ENCODE measurements at regions not wholly inside any gene's neighbourhood (a gene's known extent, or its start where the extent isn't known, plus 50 kb on each side); places are given as distances from the start of the nearest gene placed in this dataset.

DNA sequence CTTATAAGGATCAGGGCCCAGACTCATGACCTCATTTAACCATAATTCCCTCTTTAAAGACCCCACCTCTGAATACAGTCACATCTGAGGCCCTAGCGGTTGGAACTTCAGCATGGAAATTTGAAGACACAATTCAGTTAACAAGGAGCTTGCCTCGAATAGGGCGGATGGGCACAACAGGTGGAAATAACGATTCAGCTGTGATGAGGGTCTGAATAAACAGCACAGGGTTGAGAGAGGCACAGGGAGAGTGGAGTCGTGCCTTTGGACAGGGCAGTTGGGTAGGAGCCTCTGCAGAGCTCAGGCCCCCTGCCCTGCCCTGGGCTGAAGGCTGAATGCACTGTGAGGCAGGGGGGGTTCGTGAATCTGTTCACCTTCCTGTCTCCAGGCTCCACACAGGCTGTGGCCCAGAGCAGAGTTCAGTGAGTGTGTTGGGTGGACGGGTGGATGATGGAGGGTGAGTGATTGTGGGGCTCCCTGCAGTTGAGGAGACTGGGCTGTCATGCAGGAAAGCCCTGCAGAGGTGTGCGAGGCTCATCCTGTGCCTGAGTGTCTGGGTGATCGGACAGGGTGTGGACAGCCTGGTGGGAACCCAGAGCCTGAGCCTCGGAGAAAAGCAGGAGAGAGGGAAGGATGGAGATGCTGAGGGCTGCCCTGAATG, 243.1 kb downstream of the FOXD2 start:
- Mint-ChIP-seq H3K27ac (no peak overlapping the region), H3K4me3 (no peak overlapping the region), H3K4me1 (no peaks in the 10 kb centered on the region), H3K27me3 (peaks cover 3% of the 10 kb centered on the region), H3K9me3 (ENCODE audit: insufficient read depth) (no peaks in the 10 kb centered on the region)
- ChIA-PET CTCF (no interaction called here), POLR2A (no interaction called here)
- Histone ChIP-seq H4K20me1 (ENCODE audit: control insufficient read depth, insufficient read depth, low read length, poor library complexity, severe bottlenecking) (no peaks in the 10 kb centered on the region), H3K27me3 (replicated peaks in 1 of 4; ENCODE audit: control extremely low read depth in 1 of 4, control insufficient read depth in 3 of 4, insufficient read depth in 4 of 4, low read length in 3 of 4) (peaks cover 0 to 2% (median 0%) of the 10 kb centered on the region in 4 experiments), H3K4me1 (ENCODE audit: control insufficient read depth in 2 of 2, insufficient read depth in 2 of 2, low read length in 2 of 2) (no peaks in the 10 kb centered on the region), H3K79me2 (ENCODE audit: control insufficient read depth, insufficient read depth, low read length) (no peaks in the 10 kb centered on the region), H3K4me3 (ENCODE audit: control extremely low read depth in 1 of 5, extremely low read depth in 1 of 5, insufficient read depth in 1 of 5, low read depth in 2 of 5, low read length in 4 of 5) (no peak overlapping the region), H3K9me3 (ENCODE audit: control extremely low read depth in 1 of 3, control insufficient read depth in 2 of 3, insufficient read depth in 1 of 3, low read length in 2 of 3) (no peaks in the 10 kb centered on the region), H3K36me3 (replicated peaks in 1 of 2; ENCODE audit: control extremely low read depth in 1 of 2, control insufficient read depth in 1 of 2, extremely low read depth in 1 of 2, insufficient read depth in 2 of 2, low read length in 1 of 2) (no peaks in the 10 kb centered on the region), H3K4me2 (replicated peaks; ENCODE audit: low read depth, low read length, poor library complexity, severe bottlenecking) (no peak overlapping the region), H2AFZ (ENCODE audit: insufficient read depth, low read depth, low read length, poor library complexity, severe bottlenecking) (no peak overlapping the region), H3K27ac (ENCODE audit: low read length in 2 of 2) (no peak overlapping the region), H3K9ac (ENCODE audit: low read length) (no peak overlapping the region)
- WGBS (ENCODE audit: insufficient coverage), result 89% methylated on average over 9 of the region's 10 CpGs
- intact Hi-C loops (cut with micrococcal nuclease), result no loop called here
- ATAC-seq (ENCODE audit: low read depth) (no peak), DNase-seq (no peak)
- TF ChIP-seq EZH2 (IDR thresholded peaks at IDR 0.05; ENCODE audit: borderline replicate concordance, insufficient read depth, low read depth, low read length, poor library complexity, severe bottlenecking) (no peak), CTCF (IDR thresholded peaks at IDR 0.05) (no peak)

- Mint-ChIP-seq H3K9me3 (ENCODE audit: insufficient read depth) (no peaks in the 10 kb centered on the region), H3K27ac (no peak overlapping the region), H3K27me3 (peaks cover 3% of the 10 kb centered on the region), H3K4me3 (no peak overlapping the region), H3K4me1 (no peaks in the 10 kb centered on the region)
- H2AFZ ChIP-seq (ENCODE audit: insufficient read depth, low read depth, low read length, poor library complexity, severe bottlenecking), result no peak overlapping the region
- peaks cover 0 to 2% (median 0%) of the 10 kb centered on the region in 4 experiments for H3K27me3 ChIP-seq (replicated peaks in 1 of 4; ENCODE audit: control extremely low read depth in 1 of 4, control insufficient read depth in 3 of 4, insufficient read depth in 4 of 4, low read length in 3 of 4)
- ATAC-seq (ENCODE audit: low read depth) (no peak), DNase-seq (no peak)
- POLR2A ChIA-PET, result no interaction called here
- H3K9ac ChIP-seq (ENCODE audit: low read length), result no peak overlapping the region
- no peaks in the 10 kb centered on the region for H3K9me3 ChIP-seq (ENCODE audit: control extremely low read depth in 1 of 3, control insufficient read depth in 2 of 3, insufficient read depth in 1 of 3, low read length in 2 of 3)
- no peaks in the 10 kb centered on the region for H3K79me2 ChIP-seq (ENCODE audit: control insufficient read depth, insufficient read depth, low read length)
- no peaks in the 10 kb centered on the region for H3K36me3 ChIP-seq (replicated peaks in 1 of 2; ENCODE audit: control extremely low read depth in 1 of 2, control insufficient read depth in 1 of 2, extremely low read depth in 1 of 2, insufficient read depth in 2 of 2, low read length in 1 of 2)
- 94% methylated on average over 4 of the region's 4 CpGs for WGBS (ENCODE audit: insufficient coverage)
- H3K4me2 ChIP-seq (replicated peaks; ENCODE audit: low read depth, low read length, poor library complexity, severe bottlenecking), result no peak overlapping the region
- H3K4me1 ChIP-seq (ENCODE audit: control insufficient read depth in 2 of 2, insufficient read depth in 2 of 2, low read length in 2 of 2), result no peaks in the 10 kb centered on the region
- H3K4me3 ChIP-seq (ENCODE audit: control extremely low read depth in 1 of 5, extremely low read depth in 1 of 5, insufficient read depth in 1 of 5, low read depth in 2 of 5, low read length in 4 of 5), result no peak overlapping the region
- H3K27ac ChIP-seq (ENCODE audit: low read length in 2 of 2), result no peak overlapping the region
- H4K20me1 ChIP-seq (ENCODE audit: control insufficient read depth, insufficient read depth, low read length, poor library complexity, severe bottlenecking), result no peaks in the 10 kb centered on the region
- CTCF ChIA-PET, result no interaction called here
- TF ChIP-seq EZH2 (IDR thresholded peaks at IDR 0.05; ENCODE audit: borderline replicate concordance, insufficient read depth, low read depth, low read length, poor library complexity, severe bottlenecking), result no peak
- intact Hi-C loops (cut with micrococcal nuclease), result no loop called here
Observed at GRCh38 chr1:47681735-47682134, 243.9 kb downstream of the FOXD2 start.

All from B cell (primary cell).